IgD-negative memory B cell (primary cell): ENCODE measurements at regions not wholly inside any gene's neighbourhood (a gene's known extent, or its start where the extent isn't known, plus 50 kb on each side); places are given as distances from the start of the nearest gene placed in this dataset.

Experiments
- H3K27ac Mint-ChIP-seq, 3 donors: one replicate each; pipeline ENCODE4 v1.8.0; 2020 to 2022; ENCODE audit warnings: mild to moderate bottlenecking in 3 of 3, mixed read lengths in 3 of 3, moderate library complexity in 1 of 3
- H3K27me3 Mint-ChIP-seq: one replicate; pipeline ENCODE4 v1.8.0; 2021; ENCODE audit warnings: mixed read lengths
- H3K36me3 Mint-ChIP-seq: one replicate; pipeline ENCODE4 v1.8.0; 2020; ENCODE audit warnings: mild to moderate bottlenecking, mixed read lengths
- H3K4me1 Mint-ChIP-seq, 3 donors: one replicate each; pipeline ENCODE4 v1.8.0; 2020 to 2022; ENCODE audit warnings: mixed read lengths in 3 of 3, mild to moderate bottlenecking in 1 of 3
- H3K4me3 Mint-ChIP-seq, 4 donors: one replicate each; pipeline ENCODE4 v1.8.0; 2020 to 2022; ENCODE audit warnings: mild to moderate bottlenecking in 4 of 4, mixed read lengths in 4 of 4, moderate library complexity in 3 of 4
- H3K9me3 Mint-ChIP-seq, 3 donors: one replicate each; pipeline ENCODE4 v1.8.0; 2020 to 2021; ENCODE audit warnings: mixed read lengths in 3 of 3, mild to moderate bottlenecking in 1 of 3

DNA sequence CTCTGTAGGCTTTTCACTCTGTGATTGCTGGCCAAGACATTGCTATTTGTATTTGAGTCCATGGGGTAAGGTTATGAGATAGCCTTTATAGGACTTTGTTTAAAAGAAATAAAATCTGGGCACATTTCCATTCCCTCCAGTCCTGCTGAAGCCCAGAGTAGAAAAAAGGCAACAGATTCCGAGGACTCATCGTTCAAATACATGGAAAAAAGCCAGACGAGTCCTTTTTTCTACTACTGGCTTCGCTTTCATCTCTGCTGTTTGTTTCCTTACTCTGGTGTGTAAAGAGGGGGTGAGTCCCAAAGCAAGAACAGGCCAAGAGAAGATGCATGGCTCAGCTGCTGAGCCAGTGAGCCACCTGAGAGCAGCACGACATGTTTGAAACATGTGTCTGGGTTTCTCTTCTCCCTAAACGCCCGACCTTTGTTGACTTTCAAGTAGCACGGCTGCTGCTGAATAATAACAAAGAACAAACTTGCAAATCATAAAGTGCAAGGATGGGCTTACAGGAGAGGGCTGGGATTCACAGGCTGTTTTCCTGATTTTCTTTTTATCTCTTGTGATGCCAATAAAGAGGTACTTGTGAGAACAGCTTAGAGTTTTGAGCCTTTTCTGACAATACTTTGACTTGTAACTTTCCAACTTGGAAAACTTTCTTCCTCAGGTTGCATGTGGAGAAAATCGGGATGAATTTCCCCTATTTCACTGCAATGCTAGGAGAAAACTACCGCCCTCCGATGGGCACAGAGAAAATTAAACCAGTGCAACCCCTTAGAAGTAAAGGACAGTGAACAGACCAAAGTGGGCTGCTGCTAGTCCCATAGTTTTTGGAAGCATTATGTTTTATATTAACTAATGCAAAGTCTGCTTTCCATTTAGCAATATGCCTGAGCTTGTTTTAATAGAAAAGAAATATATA is 195.2 kb upstream of the RAG2 start:
- no peaks in the 10 kb centered on the region for H3K4me1 Mint-ChIP-seq
- no peak overlapping the region for H3K27ac Mint-ChIP-seq
- H3K9me3 Mint-ChIP-seq = peaks cover 0 to 2% (median 0%) of the 10 kb centered on the region in 3 donors
- no peaks in the 10 kb centered on the region for H3K36me3 Mint-ChIP-seq
- no peak overlapping the region for H3K4me3 Mint-ChIP-seq
- peaks cover 2% of the 10 kb centered on the region for H3K27me3 Mint-ChIP-seq

DNA sequence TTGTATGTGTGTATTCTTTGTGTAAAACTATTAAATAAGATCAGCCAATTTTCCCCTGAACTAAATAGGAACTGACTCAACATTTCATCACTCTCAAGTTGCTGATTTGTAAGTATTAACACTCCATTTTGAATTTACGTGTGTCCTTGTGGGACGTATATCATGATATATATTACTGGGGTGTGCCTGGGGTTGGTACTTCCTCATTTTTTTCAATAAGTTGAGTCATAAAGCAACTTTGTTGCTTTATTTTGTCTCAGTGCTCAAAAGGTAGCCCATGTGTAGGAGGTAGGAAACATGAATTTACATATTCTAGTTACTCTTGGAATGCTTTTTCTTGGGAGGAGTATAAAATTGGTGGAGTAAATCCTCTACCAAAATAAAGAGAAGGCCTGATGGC is 193.9 kb upstream of the RAG2 start:
- H3K27ac Mint-ChIP-seq = no peak overlapping the region
- H3K27me3 Mint-ChIP-seq = peaks cover 2% of the 10 kb centered on the region
- H3K4me1 Mint-ChIP-seq = no peaks in the 10 kb centered on the region
- no peaks in the 10 kb centered on the region for H3K36me3 Mint-ChIP-seq
- H3K9me3 Mint-ChIP-seq = peaks cover 0 to 3% (median 0%) of the 10 kb centered on the region in 3 donors
- H3K4me3 Mint-ChIP-seq = no peak overlapping the region

DNA sequence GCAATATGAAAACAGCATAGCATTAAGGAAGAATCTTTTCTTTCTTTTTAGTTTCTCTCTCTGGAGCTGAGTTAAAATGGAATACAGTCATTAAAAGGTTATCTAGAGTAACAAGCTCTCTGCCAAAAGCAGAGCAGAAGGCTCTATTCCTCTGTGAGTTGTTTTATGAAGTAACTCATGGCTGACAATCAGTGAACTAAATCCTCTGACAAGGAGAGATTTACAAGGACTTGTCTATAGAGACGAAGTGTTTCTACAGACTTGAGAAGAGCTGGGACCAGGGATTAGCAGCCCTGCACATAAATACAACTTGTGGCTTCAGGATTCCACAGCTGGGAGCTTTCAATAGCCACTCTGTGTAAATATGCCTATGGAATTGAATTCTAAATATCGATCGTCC is 192.5 kb upstream of the RAG2 start:
- H3K27ac Mint-ChIP-seq = no peak overlapping the region
- peaks cover 0 to 3% (median 0%) of the 10 kb centered on the region in 3 donors for H3K9me3 Mint-ChIP-seq
- no peaks in the 10 kb centered on the region for H3K4me1 Mint-ChIP-seq
- H3K4me3 Mint-ChIP-seq = no peak overlapping the region
- no peaks in the 10 kb centered on the region for H3K27me3 Mint-ChIP-seq
- H3K36me3 Mint-ChIP-seq = no peaks in the 10 kb centered on the region

DNA sequence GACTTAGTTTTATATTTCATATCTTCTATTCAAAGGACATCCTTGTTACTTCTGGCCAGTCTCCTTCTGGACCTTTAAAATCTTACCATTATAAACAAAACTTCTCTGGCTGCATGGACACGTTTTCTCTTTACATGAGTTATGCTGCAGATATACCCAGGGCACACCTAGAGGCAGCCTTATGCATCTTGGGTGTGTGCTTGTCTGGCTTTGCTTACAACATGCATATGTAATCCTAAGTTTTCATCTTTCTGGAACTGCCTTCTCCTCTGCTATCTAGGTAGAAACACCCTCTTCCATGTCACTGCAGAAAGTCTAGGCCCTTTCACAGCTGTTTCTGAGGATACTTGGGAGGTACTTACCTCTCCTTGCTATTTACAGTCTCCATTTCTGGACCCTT is 185.8 kb upstream of the RAG2 start:
- Mint-ChIP-seq H3K4me1 (no peaks in the 10 kb centered on the region), H3K27ac (peak overlapping the region in 1 of 3 donors; percentile 67), H3K36me3 (no peaks in the 10 kb centered on the region), H3K9me3 (peaks cover 0 to 5% (median 4%) of the 10 kb centered on the region in 3 donors), H3K4me3 (no peak overlapping the region), H3K27me3 (no peaks in the 10 kb centered on the region)

DNA sequence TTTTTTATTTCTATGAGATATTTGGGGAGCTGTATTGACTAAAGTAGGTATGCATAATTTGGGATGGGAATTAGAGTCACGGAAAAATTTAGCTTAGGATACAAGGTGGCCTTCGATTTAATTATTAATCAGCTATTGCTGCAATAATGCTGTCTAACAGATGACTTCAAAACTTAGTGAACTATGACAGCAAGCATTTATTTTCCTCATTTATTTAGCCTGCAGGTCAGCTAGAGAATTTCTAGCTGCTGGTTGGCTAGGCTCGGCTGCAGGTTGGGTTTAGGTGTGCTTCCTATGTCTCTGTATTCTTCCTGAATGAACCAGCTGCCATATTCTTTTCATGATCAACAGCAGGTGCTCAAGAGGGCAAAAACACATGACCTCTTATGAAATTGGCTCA is 181.8 kb upstream of the RAG2 start:
- Mint-ChIP-seq H3K4me3 (no peak overlapping the region), H3K4me1 (no peaks in the 10 kb centered on the region), H3K36me3 (no peaks in the 10 kb centered on the region), H3K27me3 (no peaks in the 10 kb centered on the region), H3K27ac (no peak overlapping the region), H3K9me3 (peaks cover 0 to 4% (median 2%) of the 10 kb centered on the region in 3 donors)

DNA sequence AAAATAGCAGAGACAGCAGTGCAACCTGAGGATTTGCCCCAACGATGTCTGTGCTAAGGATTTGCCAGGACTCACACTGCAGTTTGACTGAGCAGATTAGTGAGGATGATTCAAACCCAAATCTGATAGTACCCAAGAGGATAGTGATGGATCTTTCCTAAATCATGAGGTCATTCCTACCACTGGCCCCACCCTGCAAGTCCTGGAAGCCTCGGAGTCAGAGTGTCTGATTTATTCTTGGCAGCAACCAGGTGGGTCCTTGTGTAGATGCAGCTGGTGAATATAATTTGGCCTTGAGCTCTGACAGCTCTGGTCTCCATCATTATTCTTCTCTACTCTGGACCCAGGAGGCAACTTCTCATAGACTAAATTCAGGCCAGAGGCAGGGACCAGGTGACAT is 179.3 kb upstream of the RAG2 start:
- Mint-ChIP-seq H3K27ac (no peak overlapping the region), H3K4me3 (no peak overlapping the region), H3K9me3 (peaks cover 0 to 4% (median 0%) of the 10 kb centered on the region in 3 donors), H3K27me3 (no peaks in the 10 kb centered on the region), H3K36me3 (no peaks in the 10 kb centered on the region), H3K4me1 (no peaks in the 10 kb centered on the region)

DNA sequence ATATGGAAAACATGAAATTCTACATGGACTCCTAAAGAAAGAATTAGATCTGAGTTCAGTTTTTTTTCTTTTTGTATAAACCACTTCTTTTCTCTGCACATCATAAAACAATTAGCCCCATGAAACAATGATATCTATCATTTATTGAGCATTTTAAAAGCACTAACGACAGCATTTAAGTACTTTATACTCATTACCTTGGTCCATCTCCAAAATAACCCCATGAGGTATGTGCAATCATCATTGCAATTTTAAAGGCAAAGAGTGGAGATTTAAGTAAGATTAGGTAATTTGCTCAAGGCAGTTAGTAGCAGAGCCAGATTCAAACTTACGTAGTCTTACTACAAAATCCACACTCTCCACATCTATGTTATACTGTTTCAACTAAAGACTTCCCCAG is 177.7 kb upstream of the RAG2 start:
- Mint-ChIP-seq H3K27ac (no peak overlapping the region), H3K36me3 (no peaks in the 10 kb centered on the region), H3K9me3 (no peaks in the 10 kb centered on the region), H3K4me3 (no peak overlapping the region), H3K27me3 (no peaks in the 10 kb centered on the region), H3K4me1 (no peaks in the 10 kb centered on the region)

DNA sequence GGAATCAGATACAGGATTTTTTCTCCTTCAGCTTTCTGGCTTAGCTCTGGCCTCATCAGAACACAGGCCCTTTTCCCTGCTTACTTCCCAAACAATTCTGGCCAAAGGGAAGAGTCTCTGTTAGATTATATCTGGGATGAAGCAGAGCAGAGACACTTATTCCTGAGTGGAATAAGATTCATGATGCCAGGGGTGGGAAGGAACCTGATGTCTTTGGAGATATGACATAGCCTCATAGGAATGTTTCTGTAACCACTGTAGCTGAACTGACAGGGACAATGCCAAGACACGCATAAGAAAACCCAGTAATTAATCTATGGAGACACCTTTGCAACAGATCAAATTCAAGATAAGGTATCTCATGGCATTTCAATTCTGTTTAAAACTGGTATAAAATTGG is 177.1 kb upstream of the RAG2 start:
- Mint-ChIP-seq H3K27ac (no peak overlapping the region), H3K4me1 (no peaks in the 10 kb centered on the region), H3K4me3 (no peak overlapping the region), H3K9me3 (no peaks in the 10 kb centered on the region), H3K36me3 (no peaks in the 10 kb centered on the region), H3K27me3 (no peaks in the 10 kb centered on the region)

DNA sequence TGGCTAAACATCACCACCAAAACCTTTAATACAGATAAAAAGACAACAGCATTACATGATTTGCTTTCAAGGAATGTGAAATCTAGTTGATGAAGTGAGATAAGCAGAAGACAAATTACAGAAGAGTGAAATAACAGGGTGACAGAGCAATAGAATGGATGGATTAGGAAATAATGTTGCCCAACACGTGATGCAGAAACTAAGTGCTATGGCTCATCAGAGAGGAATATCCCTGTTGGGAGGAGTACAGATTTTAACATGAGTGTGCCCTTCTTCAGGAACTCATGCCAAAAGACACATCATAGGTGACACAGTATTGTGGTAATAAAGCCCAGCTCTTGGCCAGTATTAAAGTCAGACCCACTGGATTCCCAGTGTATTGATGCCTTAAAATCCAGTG is 176.6 kb upstream of the RAG2 start:
- Mint-ChIP-seq H3K27ac (peak overlapping the region in 1 of 3 donors; percentile 2), H3K4me3 (no peak overlapping the region), H3K27me3 (peaks cover under 1% of the 10 kb centered on the region), H3K4me1 (no peaks in the 10 kb centered on the region), H3K9me3 (no peaks in the 10 kb centered on the region), H3K36me3 (no peaks in the 10 kb centered on the region)

DNA sequence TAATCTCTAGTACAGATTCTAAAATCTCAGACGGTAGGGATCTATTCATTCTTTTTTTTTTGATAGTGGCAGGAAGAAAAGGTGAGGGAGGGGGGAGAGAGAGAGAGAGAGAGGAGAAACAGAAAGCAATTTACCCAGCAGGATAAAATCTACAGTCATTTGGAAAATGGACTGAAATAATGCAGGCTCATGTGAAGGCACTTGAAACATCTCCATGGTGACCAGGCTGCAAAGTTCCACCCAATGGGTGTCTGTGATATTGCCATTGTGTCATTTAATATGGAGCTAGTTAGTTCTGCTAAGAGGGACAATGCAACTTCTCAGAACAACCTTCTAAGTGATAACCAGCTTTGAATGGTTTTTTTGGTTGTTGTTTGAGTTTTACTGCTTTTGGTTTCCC is 165.2 kb upstream of the RAG2 start:
- Mint-ChIP-seq H3K27ac (no peak overlapping the region), H3K27me3 (no peaks in the 10 kb centered on the region), H3K36me3 (no peaks in the 10 kb centered on the region), H3K4me1 (peaks cover 0 to 1% (median 0%) of the 10 kb centered on the region in 3 donors), H3K4me3 (peak overlapping the region in 1 of 4 donors; percentile 30), H3K9me3 (peaks cover 0 to 6% (median 0%) of the 10 kb centered on the region in 3 donors)

DNA sequence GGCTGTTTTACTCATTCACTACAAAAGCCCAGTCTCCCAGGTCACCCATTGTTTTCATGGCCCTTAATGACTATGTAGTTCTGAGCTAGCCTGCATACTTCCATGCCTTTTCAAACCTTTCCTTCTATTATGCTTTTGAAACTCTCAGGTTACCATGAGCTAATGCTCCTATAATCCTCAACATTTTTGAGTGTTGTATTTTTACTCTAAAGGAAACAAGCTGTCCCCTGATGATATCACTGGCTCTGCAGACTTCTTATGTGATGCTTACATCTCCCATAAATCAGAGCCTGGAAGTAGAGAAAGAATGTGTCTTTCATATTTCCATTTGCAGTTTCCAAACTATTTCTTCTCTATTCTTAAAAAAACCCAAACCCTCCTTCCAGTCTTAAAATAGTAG is 159.0 kb upstream of the RAG2 start:
- H3K4me3 Mint-ChIP-seq = no peak overlapping the region
- H3K27me3 Mint-ChIP-seq = no peaks in the 10 kb centered on the region
- H3K36me3 Mint-ChIP-seq = no peaks in the 10 kb centered on the region

DNA sequence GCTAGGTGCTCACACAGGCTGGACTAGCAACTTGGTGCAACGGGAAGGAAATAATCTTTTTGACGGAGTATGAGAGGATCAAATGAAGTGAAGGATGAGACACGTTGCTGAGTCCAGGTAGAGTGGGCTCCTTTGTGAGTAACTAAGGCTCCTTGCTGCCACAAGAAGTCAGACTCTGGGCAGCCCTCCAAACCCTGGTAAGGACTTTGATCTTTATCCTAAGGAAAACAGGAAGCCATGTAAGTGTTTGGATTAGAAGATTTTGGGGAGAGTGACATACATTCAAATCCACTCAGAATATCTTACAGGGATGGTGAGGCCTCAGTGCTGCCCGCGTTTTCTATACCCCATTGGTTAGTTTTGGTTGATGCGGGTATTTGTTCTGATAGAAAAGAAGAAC is 155.9 kb upstream of the RAG2 start:
- Mint-ChIP-seq H3K36me3 (no peaks in the 10 kb centered on the region), H3K27me3 (peaks cover 3% of the 10 kb centered on the region), H3K27ac (peak overlapping the region in 1 of 3 donors; percentile 1), H3K9me3 (no peaks in the 10 kb centered on the region), H3K4me3 (no peak overlapping the region), H3K4me1 (no peaks in the 10 kb centered on the region)

More for the DNA sequence above, 159.0 kb upstream of the RAG2 start:
- peaks cover 0 to 5% (median 0%) of the 10 kb centered on the region in 3 donors for H3K9me3 Mint-ChIP-seq
- no peak overlapping the region for H3K27ac Mint-ChIP-seq
- H3K4me1 Mint-ChIP-seq = no peaks in the 10 kb centered on the region

DNA sequence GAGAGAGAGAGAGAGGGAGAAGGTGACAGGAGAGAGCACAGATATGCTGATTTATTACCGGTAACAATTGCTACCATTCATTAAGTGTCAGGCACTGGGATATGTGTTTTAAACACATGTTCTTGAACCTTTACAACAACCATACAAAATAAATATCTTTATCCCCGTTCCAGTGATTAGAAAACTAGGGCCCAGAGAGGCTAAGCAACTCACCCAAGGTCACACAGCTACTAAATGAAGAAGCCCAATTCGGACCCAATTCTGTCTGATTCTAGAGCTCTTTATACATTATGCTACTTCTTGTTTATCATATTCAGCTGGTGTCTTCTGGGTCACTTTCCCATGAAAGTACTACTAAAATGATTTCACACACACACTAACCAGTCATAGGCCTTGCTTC is 154.0 kb upstream of the RAG2 start:
- Mint-ChIP-seq H3K9me3 (no peaks in the 10 kb centered on the region), H3K27me3 (peaks cover 5% of the 10 kb centered on the region), H3K4me1 (peaks cover 0 to under 1% (median 0%) of the 10 kb centered on the region in 3 donors), H3K36me3 (peaks cover 1% of the 10 kb centered on the region), H3K4me3 (no peak overlapping the region), H3K27ac (no peak overlapping the region)

DNA sequence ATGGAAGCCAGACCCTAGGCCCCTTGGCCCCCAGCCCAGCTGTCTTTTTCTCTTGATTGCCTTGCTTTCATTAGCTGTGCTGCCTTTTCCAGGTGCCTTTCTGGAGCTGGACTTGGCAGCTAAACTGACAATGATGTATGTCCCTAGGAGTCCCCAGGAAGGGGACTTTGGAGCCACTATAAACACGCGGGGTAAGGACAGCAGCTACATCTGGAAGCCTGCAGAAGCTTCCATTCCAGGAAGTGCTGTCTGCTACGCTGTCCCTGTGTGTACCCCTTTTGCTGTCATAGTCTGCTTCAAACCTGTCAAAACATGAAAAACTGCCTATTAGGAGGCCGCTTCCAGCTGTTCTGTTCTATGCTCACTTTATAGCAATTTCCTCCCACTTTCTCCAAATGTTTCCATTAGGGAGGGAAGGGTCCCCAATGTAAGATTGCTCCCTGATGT is 153.3 kb upstream of the RAG2 start:
- H3K27me3 Mint-ChIP-seq = peaks cover 6% of the 10 kb centered on the region
- peaks cover 2% of the 10 kb centered on the region for H3K36me3 Mint-ChIP-seq
- no peak overlapping the region for H3K4me3 Mint-ChIP-seq
- H3K9me3 Mint-ChIP-seq = no peaks in the 10 kb centered on the region
- peaks cover 0 to 2% (median 0%) of the 10 kb centered on the region in 3 donors for H3K4me1 Mint-ChIP-seq
- no peak overlapping the region for H3K27ac Mint-ChIP-seq

DNA sequence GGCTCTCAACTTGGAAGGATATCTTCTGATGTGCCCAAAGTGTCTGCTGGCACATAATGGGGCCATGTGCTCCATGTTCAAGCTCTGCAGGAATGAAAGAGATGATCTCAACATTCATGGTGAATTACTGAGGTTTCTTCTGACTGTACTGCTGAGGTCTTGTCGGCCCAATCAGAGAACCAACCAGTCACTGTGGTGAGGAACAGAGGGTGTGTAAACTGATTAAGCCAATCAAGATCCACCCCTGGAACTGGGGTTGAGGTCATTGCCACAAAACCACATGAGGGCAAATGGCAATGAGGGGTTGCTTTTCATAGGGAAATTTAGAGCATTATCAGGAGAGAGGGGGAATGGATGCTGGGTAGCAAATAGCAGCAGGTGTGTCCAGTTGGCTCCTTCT is 152.3 kb upstream of the RAG2 start:
- H3K4me1 Mint-ChIP-seq = peaks cover 0 to 2% (median 0%) of the 10 kb centered on the region in 3 donors
- no peak overlapping the region for H3K4me3 Mint-ChIP-seq
- H3K27me3 Mint-ChIP-seq = peaks cover 6% of the 10 kb centered on the region
- peaks cover 2% of the 10 kb centered on the region for H3K36me3 Mint-ChIP-seq
- H3K9me3 Mint-ChIP-seq = no peaks in the 10 kb centered on the region
- H3K27ac Mint-ChIP-seq = no peak overlapping the region

DNA sequence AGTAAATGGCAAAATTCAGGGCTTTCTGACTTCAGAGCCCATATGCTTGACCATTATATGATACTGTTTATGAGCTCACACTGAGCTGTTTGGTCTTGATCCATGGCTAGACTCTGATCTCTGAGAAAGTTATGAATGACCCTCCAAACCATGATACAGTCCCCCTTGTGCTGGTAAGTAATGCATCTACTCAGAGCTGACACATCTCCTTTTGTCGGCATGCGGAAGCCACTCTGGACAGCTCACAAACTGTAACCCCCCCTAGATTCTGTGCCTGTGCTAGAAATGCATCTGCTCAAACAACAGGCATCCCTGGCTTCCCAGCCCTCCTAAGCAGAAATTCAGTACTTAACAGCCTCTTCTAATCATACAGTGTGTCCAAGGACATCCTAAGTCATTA is 150.8 kb upstream of the RAG2 start:
- Mint-ChIP-seq H3K27me3 (peaks cover 6% of the 10 kb centered on the region), H3K27ac (no peak overlapping the region), H3K36me3 (peaks cover 2% of the 10 kb centered on the region), H3K4me1 (peaks cover 2 to 5% (median 4%) of the 10 kb centered on the region in 3 donors), H3K4me3 (no peak overlapping the region), H3K9me3 (no peaks in the 10 kb centered on the region)
